Ovary (tissue), 3 donors: ENCODE measurements at regions not wholly inside any gene's neighbourhood (a gene's known extent, or its start where the extent isn't known, plus 50 kb on each side); places are given as distances from the start of the nearest gene placed in this dataset.

Source experiments
- CTCF ChIP-seq, 3 donors: fragments of 450-650 bp in 2 of 3; fragments of 200-600 bp in 1 of 3; IDR thresholded peaks; one replicate each; pipeline versions ENCODE4 v1.5.1 to v1.8.0; 2016 to 2022; ENCODE audit warnings: antibody characterized with exemption in 3 of 3, mild to moderate bottlenecking in 1 of 3
- EP300 ChIP-seq: sonication (generic); formaldehyde crosslinking; IDR thresholded peaks from one replicate; pipeline ENCODE4 v1.6.1; 2017; ENCODE audit warnings: antibody characterized with exemption
- POLR2A ChIP-seq: fragments of 450-650 bp; IDR thresholded peaks from one replicate; pipeline ENCODE4 v1.6.1; 2017; ENCODE audit warnings: antibody characterized with exemption, mild to moderate bottlenecking, moderate library complexity
- donor health status: DM: no; HTN: no; CAD: no.

GRCh38 chr4:26015133-26015651 lies 101.2 kb downstream of the SMIM20 start:
- no peak for TF ChIP-seq POLR2A
- no peak for TF ChIP-seq CTCF (IDR thresholded peaks at IDR 0.05)
- no peak for TF ChIP-seq EP300
